ENCODE measurements at regions not wholly inside any gene's neighbourhood (a gene's known extent, or its start where the extent isn't known, plus 50 kb on each side); places are given as distances from the start of the nearest gene placed in this dataset.

- no peaks in the 10 kb centered on the region for H4K20me1 ChIP-seq (ENCODE audit: insufficient read depth)
- TF ChIP-seq SMC3 (conservative IDR thresholded peaks at IDR 0.05; ENCODE audit: poor library complexity), result no peak
- TF ChIP-seq RAD21 (conservative IDR thresholded peaks at IDR 0.05), result no peak
- TF ChIP-seq CTCF (IDR thresholded peaks at IDR 0.05; ENCODE audit: poor library complexity, severe bottlenecking), result no peak
- TF ChIP-seq MXI1 (conservative IDR thresholded peaks at IDR 0.05; ENCODE audit: poor library complexity, severe bottlenecking), result no peak
- no peak for TF ChIP-seq EZH2 (IDR thresholded peaks at IDR 0.05; ENCODE audit: borderline replicate concordance, insufficient read depth, low read length, poor library complexity, severe bottlenecking)
- TF ChIP-seq TAF1 (IDR thresholded peaks at IDR 0.05; ENCODE audit: low read depth), result no peak
- TF ChIP-seq POLR2AphosphoS5 (IDR thresholded peaks at IDR 0.05), result peak; percentile 19
- peak; percentile 38 for TF ChIP-seq EP300 (conservative IDR thresholded peaks at IDR 0.05; ENCODE audit: poor library complexity, severe bottlenecking)
- no peak for TF ChIP-seq REST (IDR thresholded peaks at IDR 0.05; ENCODE audit: borderline replicate concordance)
- H3K27me3 ChIP-seq (ENCODE audit: insufficient read depth, low read depth, low read length), result no peaks in the 10 kb centered on the region
- no peak overlapping the region for H3K4me3 ChIP-seq (ENCODE audit: low read length)
- no peaks in the 10 kb centered on the region for H3K36me3 ChIP-seq (ENCODE audit: insufficient read depth, low read length)
- no peak overlapping the region for H3K4me2 ChIP-seq (ENCODE audit: low read length)
- no peaks in the 10 kb centered on the region for H3F3A ChIP-seq (ENCODE audit: insufficient read depth, low read length, poor library complexity, severe bottlenecking)
- H3K79me2 ChIP-seq (replicated peaks; ENCODE audit: insufficient read depth, low read length), result no peaks in the 10 kb centered on the region
- no peaks in the 10 kb centered on the region for H3K9me2 ChIP-seq (ENCODE audit: insufficient read depth, low read length)
- H3K9me3 ChIP-seq (ENCODE audit: low read length), result no peaks in the 10 kb centered on the region
- H3K27ac ChIP-seq (ENCODE audit: low read length), result no peak overlapping the region
- no peak overlapping the region for H2AFZ ChIP-seq (ENCODE audit: low read depth, low read length)
- no peak overlapping the region for H3K9ac ChIP-seq (ENCODE audit: low read length)
Measured at GRCh38 chr2:119051263-119051662, 107.3 kb downstream of the C1QL2 start.

GRCh38 chr2:119049968-119050704, 108.1 kb downstream of the MARCO start:
- no peaks in the 10 kb centered on the region for H3K9me3 ChIP-seq (ENCODE audit: low read length)
- H3K79me2 ChIP-seq (replicated peaks; ENCODE audit: insufficient read depth, low read length), result no peaks in the 10 kb centered on the region
- no peaks in the 10 kb centered on the region for H4K20me1 ChIP-seq (ENCODE audit: insufficient read depth)
- no peak overlapping the region for H3K4me2 ChIP-seq (ENCODE audit: low read length)
- no peak overlapping the region for H3K9ac ChIP-seq (ENCODE audit: low read length)
- TF ChIP-seq EZH2 (IDR thresholded peaks at IDR 0.05; ENCODE audit: borderline replicate concordance, insufficient read depth, low read length, poor library complexity, severe bottlenecking) (no peak), SMC3 (conservative IDR thresholded peaks at IDR 0.05; ENCODE audit: poor library complexity) (no peak)
- no peaks in the 10 kb centered on the region for H3K9me2 ChIP-seq (ENCODE audit: insufficient read depth, low read length)
- no peaks in the 10 kb centered on the region for H3K27me3 ChIP-seq (ENCODE audit: insufficient read depth, low read depth, low read length)
- no peaks in the 10 kb centered on the region for H3K36me3 ChIP-seq (ENCODE audit: insufficient read depth, low read length)
- no peak overlapping the region for H3K4me3 ChIP-seq (ENCODE audit: low read length)
- H3F3A ChIP-seq (ENCODE audit: insufficient read depth, low read length, poor library complexity, severe bottlenecking), result no peaks in the 10 kb centered on the region
- H3K27ac ChIP-seq (ENCODE audit: low read length), result no peak overlapping the region
- H2AFZ ChIP-seq (ENCODE audit: low read depth, low read length), result no peak overlapping the region
